B cell (primary cell): ENCODE measurements at regions not wholly inside any gene's neighbourhood (a gene's known extent, or its start where the extent isn't known, plus 50 kb on each side); places are given as distances from the start of the nearest gene placed in this dataset.

Experiments used
- CTCF ChIP-seq: fragments of 200-600 bp; IDR thresholded peaks from one replicate; pipeline ENCODE4 v1.8.0; 2022; ENCODE audit warnings: antibody characterized with exemption, mild to moderate bottlenecking
- EZH2 ChIP-seq: IDR thresholded peaks from 2 replicates; pipeline ENCODE4 v1.6.1; 2012; ENCODE audit warnings: borderline replicate concordance, low read depth, mild to moderate bottlenecking, moderate library complexity, low read length; ENCODE audit not compliant: insufficient read depth, poor library complexity, severe bottlenecking

GRCh38 chr5:118578093-118578492, 410.3 kb downstream of the DTWD2 start:
- TF ChIP-seq CTCF (no peak), EZH2 (no peak)
